Lung (tissue), 11 donors: ENCODE measurements at regions not wholly inside any gene's neighbourhood (a gene's known extent, or its start where the extent isn't known, plus 50 kb on each side); places are given as distances from the start of the nearest gene placed in this dataset.
A peak's percentile ranks its signal among the peaks of the same experiment; 100 is the strongest.
"Not testable (repeated sequence)": the region's sequence is repeated elsewhere in the genome, so short reads cannot be mapped to it uniquely, and the experiment has no call there.

ENCODE experiments used
- ATAC-seq: fragments of 200-7000 bp; cut with Tn5 transposase; one replicate; pipeline ENCODE4 v1.9.1; 2020; ENCODE audit warnings: moderate number of reproducible peaks; ENCODE audit not compliant: insufficient read depth, low FRiP score
- DNase-seq, 3 donors: peaks; one replicate each; pipeline ENCODE4 v3.0.0-alpha.2; 2013 to 2017
- H3K27ac ChIP-seq, 2 donors: one replicate each; pipeline ENCODE4 v1.5.1; 2013; ENCODE audit warnings: mild to moderate bottlenecking in 2 of 2, moderate library complexity in 2 of 2, control low read depth in 1 of 2, inconsistent platforms in 1 of 2, low read depth in 1 of 2, low read length in 1 of 2
- H3K27me3 ChIP-seq, 3 donors: one replicate each; pipeline ENCODE4 v1.5.1; 2013; ENCODE audit warnings: low read length in 2 of 3; ENCODE audit not compliant: control insufficient read depth in 3 of 3, insufficient read depth in 3 of 3
- H3K36me3 ChIP-seq, 4 donors: one replicate each; pipeline ENCODE4 v1.5.1; 2013; ENCODE audit warnings: low read length in 4 of 4, mild to moderate bottlenecking in 1 of 4, moderate library complexity in 1 of 4; ENCODE audit not compliant: control insufficient read depth in 4 of 4, insufficient read depth in 4 of 4
- H3K4me1 ChIP-seq, 5 donors: one replicate each; pipeline ENCODE4 v1.5.1; 2013; ENCODE audit warnings: low read length in 5 of 5, mild to moderate bottlenecking in 2 of 5, moderate library complexity in 1 of 5; ENCODE audit not compliant: control insufficient read depth in 5 of 5, insufficient read depth in 5 of 5
- H3K4me3 ChIP-seq: one replicate; pipeline ENCODE4 v1.5.1; 2013; ENCODE audit warnings: mild to moderate bottlenecking, control low read depth, moderate library complexity
- H3K9ac ChIP-seq, 2 donors: one replicate each; pipeline ENCODE4 v1.5.1; 2013; ENCODE audit warnings: low read length in 2 of 2, control low read depth in 1 of 2; ENCODE audit not compliant: insufficient read depth in 1 of 2
- H3K9me3 ChIP-seq, 4 donors: one replicate each; pipeline ENCODE4 v1.5.1; 2013; ENCODE audit warnings: low read length in 3 of 4, mild to moderate bottlenecking in 1 of 4, moderate library complexity in 1 of 4; ENCODE audit not compliant: control insufficient read depth in 4 of 4, insufficient read depth in 3 of 4
- CTCF ChIP-seq: IDR thresholded peaks from 2 replicates; pipeline ENCODE4 v1.5.1; 2012; ENCODE audit warnings: mild to moderate bottlenecking; ENCODE audit errors: control extremely low read depth, extremely low read depth
- WGBS, 2 donors: extraction: QIAGEN DNeasy Blood & Tissue Kit; methylation state at CpG; one replicate each; pipeline ENCODE4 v1.1.7; 2013; 5-methylcytosine and 5-hydroxymethylcytosine counted together
- donor health status: control.
- donor health status: control.
- donor health status: Bipolar disorder and iron deficiency.
- donor health status: healthy.
- donor health status: DM: yes; HTN: yes; CAD: no.

DNA sequence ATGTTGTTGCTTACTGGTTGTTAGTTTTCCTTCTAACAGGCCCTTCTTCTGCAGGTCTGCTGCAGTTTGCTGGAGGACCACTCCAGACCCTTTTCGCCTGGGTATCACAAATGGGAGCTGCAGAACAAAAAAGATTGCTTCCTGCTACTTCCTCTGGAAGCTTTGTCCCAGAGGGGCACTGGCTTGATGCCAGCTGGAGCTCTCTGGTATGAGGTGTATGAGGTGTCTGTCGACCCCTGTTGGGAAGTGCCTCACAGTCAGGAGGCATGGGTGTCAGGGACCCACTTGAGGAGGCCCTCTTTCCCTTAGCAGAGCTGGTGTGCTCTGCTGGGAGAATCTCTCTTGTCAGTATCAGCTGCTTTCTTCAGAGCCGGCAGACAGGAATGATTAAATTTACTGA lies 127.4 kb upstream of the EDA2R start:
- Histone ChIP-seq H3K27me3 (no peaks in the 10 kb centered on the region), H3K27ac (no peak overlapping the region), H3K9me3 (peaks cover 0 to 4% (median 0%) of the 10 kb centered on the region in 4 donors), H3K4me1 (no peaks in the 10 kb centered on the region), H3K36me3 (no peaks in the 10 kb centered on the region), H3K4me3 (no peak overlapping the region), H3K9ac (no peak overlapping the region)
- no peak for TF ChIP-seq CTCF
- 61 to 90% methylated on average over 3 of the region's 3 CpGs for WGBS, 2 donors
- ATAC-seq, result no peak
- no peak for DNase-seq

GRCh38 chrX:66760651-66761050 lies 121.8 kb upstream of the EDA2R start:
- no peaks in the 10 kb centered on the region for H3K4me1 ChIP-seq
- H3K27me3 ChIP-seq, result no peaks in the 10 kb centered on the region
- H3K36me3 ChIP-seq, result no peaks in the 10 kb centered on the region
- peaks cover 0 to 1% (median 0%) of the 10 kb centered on the region in 4 donors for H3K9me3 ChIP-seq
- TF ChIP-seq CTCF, result no peak
- H3K27ac ChIP-seq, result no peak overlapping the region
- H3K4me3 ChIP-seq, result no peak overlapping the region
- DNase-seq, result peak in 1 of 3 donors; percentile 1
- ATAC-seq, result no peak
- no peak overlapping the region for H3K9ac ChIP-seq
- WGBS, 2 donors, result 63 to 77% methylated on average over 1 of the region's 1 CpG

GRCh38 chrX:66756717-66757116 lies 117.8 kb upstream of the EDA2R start:
- Histone ChIP-seq H3K36me3 (no peaks in the 10 kb centered on the region), H3K27me3 (no peaks in the 10 kb centered on the region), H3K27ac (no peak overlapping the region), H3K4me3 (no peak overlapping the region), H3K4me1 (no peaks in the 10 kb centered on the region), H3K9me3 (peaks cover 0 to 5% (median 0%) of the 10 kb centered on the region in 4 donors), H3K9ac (no peak overlapping the region)
- TF ChIP-seq CTCF, result no peak
- DNase-seq, result no peak
- ATAC-seq, result no peak
- WGBS, 2 donors, result 41 to 92% methylated on average over 1 of the region's 1 CpG

DNA sequence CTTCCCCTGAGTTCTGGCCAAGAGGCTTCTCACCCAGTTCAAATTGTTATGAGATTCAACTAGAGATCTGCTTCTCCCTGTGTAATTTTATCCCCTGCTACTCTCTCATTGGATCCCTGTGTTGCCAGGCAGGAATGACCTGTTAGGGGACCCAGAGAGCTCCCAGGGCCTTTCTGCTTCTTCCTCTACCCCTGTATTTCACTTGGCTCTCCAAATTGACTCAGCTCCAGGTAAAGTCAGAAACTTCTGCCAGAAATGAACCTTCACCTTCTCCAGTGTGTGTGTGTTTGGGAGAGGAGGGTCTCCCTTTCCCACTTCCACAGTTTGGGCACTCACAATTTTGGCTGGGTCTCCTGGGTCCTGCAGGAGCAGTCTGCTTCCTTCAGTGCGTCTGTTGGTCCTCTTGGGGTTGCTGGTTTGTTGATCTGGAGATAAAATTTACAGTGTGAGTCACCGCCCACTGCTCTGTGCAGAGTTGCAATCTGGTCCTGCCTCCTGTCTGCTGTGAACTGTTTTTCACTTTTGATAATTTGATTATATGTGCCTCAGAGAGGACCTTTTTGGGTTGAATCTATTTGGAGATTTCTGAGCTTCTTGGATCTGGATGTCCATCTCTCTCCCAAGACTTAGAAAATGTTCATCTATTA lies 112.4 kb upstream of the EDA2R start:
- no peak for ATAC-seq
- Histone ChIP-seq H3K9ac (no peak overlapping the region), H3K27me3 (peaks cover 0 to 4% (median 0%) of the 10 kb centered on the region in 3 donors), H3K9me3 (peaks cover 0 to 4% (median 0%) of the 10 kb centered on the region in 4 donors), H3K4me1 (no peaks in the 10 kb centered on the region), H3K27ac (no peak overlapping the region), H3K4me3 (no peak overlapping the region), H3K36me3 (no peaks in the 10 kb centered on the region)
- TF ChIP-seq CTCF, result no peak
- 53% methylated on average over 2 of the region's 2 CpGs for WGBS, 2 donors
- no peak for DNase-seq

- H3K9me3 ChIP-seq, H3K4me1 ChIP-seq, H3K27ac ChIP-seq, H3K4me3 ChIP-seq, DNase-seq, H3K9ac ChIP-seq, H3K27me3 ChIP-seq, H3K36me3 ChIP-seq, ATAC-seq: not testable (repeated sequence)
- WGBS, 2 donors, result 72 to 77% methylated on average over 1 of the region's 1 CpG
Measured at GRCh38 chrX:66744519-66744918, 105.6 kb upstream of the EDA2R start.
